SK-N-MC (cell line): ENCODE measurements at regions not wholly inside any gene's neighbourhood (a gene's known extent, or its start where the extent isn't known, plus 50 kb on each side); places are given as distances from the start of the nearest gene placed in this dataset.

Experiments used
- EZH2 ChIP-seq: fragments of 200-600 bp; sonication (generic); IDR thresholded peaks from one replicate; pipeline ENCODE4 v1.6.1; 2017; ENCODE audit warnings: antibody characterized with exemption
- FOXP2 ChIP-seq: optimal IDR thresholded peaks from 2 replicates; pipeline ENCODE3; 2011; ENCODE audit warnings: mild to moderate bottlenecking, moderate library complexity; ENCODE audit not compliant: insufficient read depth; ENCODE audit errors: extremely low read length, control extremely low read depth
- POLR2AphosphoS5 ChIP-seq: IDR thresholded peaks from 2 replicates; pipeline ENCODE4 v1.6.1; 2012; ENCODE audit warnings: mild to moderate bottlenecking, low read depth, low read length, borderline replicate concordance

DNA sequence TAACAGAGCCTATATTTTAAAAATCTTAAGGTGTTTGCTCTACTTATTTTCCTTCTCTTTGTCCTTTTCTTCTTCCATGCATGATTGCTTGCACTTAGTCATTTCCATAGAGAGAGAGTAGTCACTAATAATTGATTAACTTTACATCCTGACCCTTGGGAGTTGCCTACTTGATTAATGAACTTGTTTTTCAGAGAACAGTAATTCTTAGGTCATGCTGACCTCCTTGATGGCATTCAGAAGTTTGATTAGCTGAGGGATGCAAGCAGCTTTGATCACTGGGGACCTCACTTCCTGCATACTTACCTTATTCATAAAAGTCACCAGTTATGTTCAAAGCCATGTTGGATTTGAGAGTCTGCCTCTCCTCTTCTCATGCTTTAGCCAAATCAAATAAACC lies 715.6 kb upstream of the ID4 start:
- no peak for TF ChIP-seq EZH2
- no peak for TF ChIP-seq POLR2AphosphoS5
- TF ChIP-seq FOXP2, result no peak
